Stimulated activated CD4-positive, alpha-beta T cell treated with anti-CD3 and anti-CD28 coated beads, Interleukin-1b, Interleukin-23, amount 100 ng/mL, for 24 hours (primary cell): ENCODE measurements at regions not wholly inside any gene's neighbourhood (a gene's known extent, or its start where the extent isn't known, plus 50 kb on each side); places are given as distances from the start of the nearest gene placed in this dataset.

ENCODE experiments used
- DNase-seq, 4 experiments: peaks; one replicate each; pipeline ENCODE4 v3.0.0-alpha.2; 2020; ENCODE audit warnings: low read depth in 4 of 4, low spot score in 1 of 4

DNA sequence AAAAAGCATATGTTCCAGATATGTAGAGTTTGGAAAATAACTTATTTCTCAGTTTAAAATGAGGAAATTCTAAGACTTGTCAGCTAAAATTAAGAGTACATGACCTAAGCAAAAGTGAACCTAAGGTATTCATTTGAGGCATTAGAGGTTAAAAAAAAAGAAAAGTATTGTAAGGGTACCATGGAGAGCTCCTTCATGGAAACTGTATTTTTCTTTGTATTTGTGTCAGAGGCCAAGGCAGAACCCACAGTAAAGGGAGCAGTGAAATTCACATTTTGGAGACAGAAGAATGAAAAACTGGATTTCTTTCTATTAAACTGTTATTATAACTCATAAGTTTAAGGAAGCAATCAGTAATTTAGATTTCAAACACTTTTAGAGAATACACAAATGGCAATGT is 1494.8 kb downstream of the KCNT2 start:
- no peak for DNase-seq

GRCh38 chr1:195105773-195106172 is 1502.5 kb downstream of the KCNT2 start:
- DNase-seq: no peak

DNA sequence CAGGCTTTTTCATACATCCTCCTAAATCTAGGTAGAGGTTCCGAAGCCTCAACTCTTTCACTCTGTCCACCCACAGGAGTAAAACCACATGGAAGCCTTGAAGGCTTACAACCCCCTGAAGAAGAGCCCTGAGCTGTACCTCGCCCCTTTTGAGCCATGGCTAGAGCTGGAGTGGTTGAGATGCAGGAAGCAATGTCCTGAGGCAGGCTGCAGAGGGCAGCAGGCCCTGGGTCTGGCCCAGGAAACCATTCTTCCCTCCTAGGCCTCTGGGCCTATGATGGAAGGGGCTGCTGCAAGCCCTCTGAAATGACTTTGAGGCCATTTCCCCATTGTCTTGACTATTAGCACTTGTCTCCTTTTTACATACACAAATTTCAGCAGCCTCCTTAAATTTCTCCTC is 1503.0 kb downstream of the KCNT2 start:
- no peak for DNase-seq

DNA sequence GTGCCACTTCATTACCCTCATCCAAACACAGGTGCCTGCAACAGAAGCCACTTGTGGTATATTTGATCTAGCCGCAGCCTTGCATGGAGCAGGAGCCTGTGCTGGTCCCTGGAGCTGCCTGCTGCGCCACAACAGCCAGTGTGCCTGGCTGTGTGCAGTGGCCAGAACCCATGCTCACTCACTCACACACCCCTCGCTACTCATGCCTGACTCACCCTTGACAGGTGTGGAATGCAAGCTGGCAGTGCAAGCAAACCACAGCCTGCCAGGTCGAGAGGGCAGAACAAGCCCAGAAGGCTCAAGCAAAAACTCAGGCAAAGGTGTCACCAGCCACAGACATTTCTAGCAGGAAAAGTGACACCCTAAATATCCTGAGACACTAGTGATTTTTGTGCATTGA is 1510.9 kb downstream of the KCNT2 start:
- DNase-seq: no peak

DNA sequence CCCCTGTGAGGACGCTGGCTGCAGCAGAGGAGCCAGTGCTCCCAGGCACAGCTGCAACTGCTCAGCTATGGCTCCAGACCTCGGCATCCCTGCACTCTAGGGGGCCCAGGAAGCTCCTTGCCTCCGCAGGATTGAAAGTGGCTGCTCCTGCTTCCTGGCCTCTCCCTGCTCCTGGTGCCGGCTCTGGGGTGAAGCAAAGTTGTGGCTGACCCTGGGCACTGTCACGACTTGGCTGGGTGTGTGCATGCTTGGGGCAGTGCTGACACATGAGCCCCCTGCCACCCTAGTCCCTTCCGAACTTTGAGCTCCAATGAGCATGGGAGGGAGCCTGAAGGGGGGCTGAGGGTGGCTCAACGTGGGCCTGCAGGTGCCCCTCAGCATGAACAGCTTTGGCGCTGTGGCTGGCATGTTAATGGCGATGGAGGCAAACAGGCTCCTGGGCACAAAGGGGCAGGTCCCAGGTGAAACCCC is 1512.2 kb downstream of the KCNT2 start:
- DNase-seq: no peak

DNA sequence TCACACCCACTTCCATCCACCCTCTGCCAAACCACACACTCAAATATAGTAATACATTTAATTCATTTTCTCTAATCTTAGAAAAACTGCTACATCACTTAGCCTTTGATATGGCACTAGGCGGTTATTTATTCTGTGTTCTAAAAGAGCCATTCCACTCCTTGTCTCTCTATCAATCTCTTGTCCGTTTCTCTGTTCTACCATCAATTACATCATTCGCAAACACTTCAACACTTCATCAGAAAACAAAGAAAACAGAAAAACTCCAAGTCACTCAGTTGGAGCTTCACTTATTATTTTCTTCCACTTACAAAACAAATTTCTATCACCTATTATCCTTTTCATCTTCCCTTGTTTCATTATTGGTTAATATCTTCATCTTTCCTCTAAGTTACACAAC is 1523.0 kb downstream of the KCNT2 start:
- DNase-seq: no peak

DNA sequence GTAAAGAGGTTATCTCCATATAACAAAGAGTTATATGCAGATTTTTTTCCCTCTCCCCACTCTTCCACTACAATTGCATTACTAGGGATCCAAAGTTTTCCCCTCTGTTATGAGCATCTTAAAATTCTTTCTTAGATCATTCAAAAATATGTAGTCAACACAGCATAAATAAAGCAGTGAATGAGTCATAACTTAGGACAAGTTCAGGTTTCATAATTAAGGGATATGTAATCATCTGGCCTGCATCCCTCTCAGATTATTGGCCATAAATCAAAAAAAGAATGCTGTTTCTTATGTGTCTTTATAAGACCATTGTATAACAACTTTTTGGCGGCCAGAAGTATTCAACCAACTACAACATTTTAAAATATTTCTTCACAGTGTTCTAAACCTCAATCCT is 1526.1 kb downstream of the KCNT2 start:
- DNase-seq: no peak

GRCh38 chr1:195076682-195077081 is 1531.6 kb downstream of the KCNT2 start:
- DNase-seq: no peak

DNA sequence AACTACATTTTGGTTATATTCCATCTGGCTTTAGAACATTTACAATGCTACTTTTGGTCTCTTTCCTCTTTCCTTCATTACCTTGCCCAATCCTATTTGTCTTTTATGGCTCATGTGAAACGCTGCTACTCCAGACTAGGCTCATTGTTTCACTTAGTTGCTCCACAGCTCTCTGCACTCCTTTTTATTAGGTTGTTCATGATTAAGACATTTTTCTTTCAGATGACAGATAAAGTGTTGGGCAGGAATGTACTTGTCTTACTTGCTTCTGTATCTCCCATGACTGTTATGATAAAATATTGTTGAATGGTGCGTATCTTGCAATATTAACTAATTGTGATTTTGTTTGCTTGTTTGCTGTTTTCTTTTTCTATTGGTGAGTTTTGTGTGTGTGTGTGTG is 1532.3 kb downstream of the KCNT2 start:
- no peak for DNase-seq

GRCh38 chr1:195071461-195071860 is 1536.8 kb downstream of the KCNT2 start:
- DNase-seq: no peak

- no peak for DNase-seq
Observed at GRCh38 chr1:195065437-195065836, 1542.8 kb downstream of the KCNT2 start.

- no peak for DNase-seq
Observed at GRCh38 chr1:195064358-195064757, 1543.9 kb downstream of the KCNT2 start.

- DNase-seq: no peak
Observed at GRCh38 chr1:195054217-195054687, 1554.0 kb downstream of the KCNT2 start.

- DNase-seq: no peak
Observed at GRCh38 chr1:195053478-195053877, 1554.8 kb downstream of the KCNT2 start.

DNA sequence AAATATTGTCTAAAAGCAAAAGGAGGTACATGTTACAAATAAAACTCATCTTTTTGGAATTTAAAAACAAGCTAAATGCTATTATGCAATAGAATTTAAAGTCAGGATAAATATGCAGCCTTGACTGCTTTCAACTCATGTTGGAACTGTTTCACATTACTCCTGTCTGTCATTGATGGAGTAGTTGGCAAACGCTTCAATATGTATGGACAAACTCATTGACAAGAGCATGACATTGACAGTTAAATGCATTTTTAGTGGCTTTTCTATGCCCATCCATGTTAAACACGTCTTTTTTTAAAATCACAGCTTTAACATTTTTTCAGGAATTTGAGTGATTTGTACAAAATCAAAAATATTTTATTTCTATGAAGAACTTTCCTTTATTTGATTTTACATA is 1560.5 kb downstream of the KCNT2 start:
- DNase-seq: no peak

DNA sequence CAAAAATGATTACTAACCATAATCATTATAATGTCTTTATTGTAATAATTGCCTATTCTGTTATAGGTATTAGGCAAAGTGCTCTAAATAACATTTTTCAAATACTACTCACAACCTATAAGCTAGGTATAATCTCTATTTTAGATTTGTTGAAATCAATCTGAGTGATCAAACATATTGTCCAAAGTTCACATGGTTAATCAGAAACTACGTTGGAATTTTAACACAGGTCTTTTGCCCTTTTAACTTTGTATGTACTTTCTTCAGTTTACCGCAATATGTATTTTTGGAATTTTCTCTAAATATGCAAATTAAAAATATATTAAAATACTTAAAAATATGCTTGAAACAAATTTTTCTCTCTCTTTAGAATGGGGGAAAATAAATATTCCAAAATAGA is 1563.2 kb downstream of the KCNT2 start:
- no peak for DNase-seq

- DNase-seq: no peak
Observed at GRCh38 chr1:195030793-195031192, 1577.4 kb downstream of the KCNT2 start.

GRCh38 chr1:195026792-195027191 is 1581.4 kb downstream of the KCNT2 start:
- no peak for DNase-seq

- no peak for DNase-seq
Observed at GRCh38 chr1:195019385-195019784, 1588.9 kb downstream of the KCNT2 start.

DNA sequence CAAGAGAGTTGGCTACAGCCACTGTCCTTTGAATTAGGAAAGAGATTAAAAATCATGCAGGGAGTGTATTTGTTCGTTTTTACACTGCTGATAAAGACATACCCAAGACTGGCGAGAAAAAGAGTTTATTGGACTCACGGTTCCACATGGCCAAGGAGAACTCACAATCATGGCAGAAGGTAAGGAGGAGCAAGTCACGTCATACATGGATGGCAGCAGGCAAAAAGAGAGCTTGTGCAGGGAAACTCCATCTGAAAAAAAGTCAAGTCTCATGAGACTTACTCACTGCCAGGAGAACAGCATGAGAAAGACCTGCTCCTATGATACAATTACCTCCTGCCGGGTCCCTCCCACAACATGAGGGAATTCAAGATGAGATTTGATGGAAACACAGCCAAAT is 1595.2 kb downstream of the KCNT2 start:
- DNase-seq: no peak

DNA sequence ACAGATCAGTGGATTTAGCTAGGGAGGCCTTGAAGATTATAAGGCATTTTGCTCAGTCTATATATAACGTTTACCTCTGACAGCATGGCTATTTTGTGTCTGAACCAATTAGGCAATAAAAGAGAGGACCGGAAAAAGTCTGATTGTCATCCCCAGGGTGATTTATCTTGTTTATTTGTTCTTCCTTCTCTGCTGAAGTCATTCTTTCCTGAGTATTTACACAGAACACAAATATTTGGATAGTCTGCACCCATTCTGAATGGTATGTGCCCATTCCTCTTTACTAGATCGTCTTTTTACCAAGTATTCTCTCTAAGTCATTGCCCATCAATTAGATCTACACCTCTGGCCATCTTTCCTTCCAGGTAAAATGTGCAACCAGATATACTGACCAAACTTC is 1602.9 kb downstream of the KCNT2 start:
- no peak for DNase-seq

DNA sequence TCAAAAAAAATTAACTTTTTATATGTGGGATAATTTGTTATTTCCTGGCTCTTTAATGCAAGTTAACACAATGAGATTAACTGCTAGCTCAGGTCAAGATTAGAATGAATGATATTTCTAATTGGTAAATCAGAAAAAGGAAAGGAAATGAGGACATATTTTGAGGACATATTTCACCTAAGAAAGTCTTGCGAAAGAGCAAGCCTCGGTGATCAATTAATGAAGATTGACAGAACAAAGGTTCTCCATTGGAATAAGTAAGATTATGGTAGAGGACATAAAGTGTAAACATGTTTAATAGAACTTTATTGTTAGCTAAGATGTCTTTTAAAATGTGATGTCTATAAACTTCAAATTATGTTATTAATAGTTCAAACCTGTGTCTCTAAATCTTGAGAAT is 1617.8 kb downstream of the KCNT2 start:
- DNase-seq: no peak

GRCh38 chr1:194975913-194976312 is 1632.3 kb downstream of the KCNT2 start:
- DNase-seq: no peak

- DNase-seq: no peak
Observed at GRCh38 chr1:194968916-194969315, 1639.3 kb downstream of the KCNT2 start.
